AG04450 (cell line): ENCODE measurements at regions not wholly inside any gene's neighbourhood (a gene's known extent, or its start where the extent isn't known, plus 50 kb on each side); places are given as distances from the start of the nearest gene placed in this dataset.

ENCODE experiments used
- CTCF ChIA-PET: fragments of 300-600, 350-600 bp; formaldehyde crosslinking; extraction: SDS; loops from one replicate; lab custom pipeline; 2022; ENCODE audit warnings: antibody characterized with exemption, inconsistent platforms; lab: Charles Lee
- POLR2A ChIA-PET: fragments of 350-600 bp; formaldehyde crosslinking; extraction: SDS; loops from one replicate; lab custom pipeline; 2021; ENCODE audit warnings: antibody characterized with exemption, inconsistent platforms; lab: Yijun Ruan, JAX
- DNase-seq: peaks from one replicate; pipeline ENCODE4 v3.0.0-alpha.2; 2011; ENCODE audit warnings: low read depth, low spot score
- H3K27ac ChIP-seq: one replicate; pipeline ENCODE4 v1.5.1; 2012; ENCODE audit warnings: low read depth, low read length, control low read depth
- H3K27me3 ChIP-seq: one replicate; pipeline ENCODE4 v1.6.0; 2012; ENCODE audit warnings: low read length; ENCODE audit not compliant: control insufficient read depth, insufficient read depth
- H3K4me3 ChIP-seq: 2 replicates; pipeline ENCODE4 v1.5.1; 2011; ENCODE audit warnings: mild to moderate bottlenecking, low read depth, low read length, control low read depth
- H3K9me3 ChIP-seq: 2 replicates; pipeline ENCODE4 v1.5.1; 2012; ENCODE audit warnings: low read length; ENCODE audit not compliant: control insufficient read depth, insufficient read depth
- TF ChIP-seq, protein P1 (sequence below): IDR thresholded peaks from 2 replicates; pipeline ENCODE4 v1.5.1; 2011; ENCODE audit warnings: low read depth, low read length, control low read depth, inconsistent platforms

DNA sequence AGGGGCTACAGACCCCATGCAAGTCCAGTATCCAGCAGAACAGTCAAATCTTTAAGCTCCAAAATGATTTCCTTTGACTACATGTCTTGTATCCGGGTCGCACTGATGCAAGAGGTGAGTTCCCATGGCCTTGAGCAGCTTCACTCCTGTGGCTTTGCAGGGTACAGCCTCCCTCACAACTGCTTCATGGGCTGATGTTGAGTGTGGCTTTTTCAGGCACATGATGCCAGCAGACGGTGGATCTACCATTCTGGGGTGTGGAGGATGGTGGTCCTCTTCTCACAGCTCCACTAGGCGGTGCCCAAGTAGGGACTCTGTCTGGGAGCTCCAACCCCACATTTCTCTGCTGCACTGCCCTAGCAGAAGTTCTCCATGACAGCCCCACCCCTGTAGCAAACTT, 208.4 kb downstream of the INSIG2 start:
- no peak for DNase-seq
- ChIA-PET POLR2A (no interaction called here), CTCF (no interaction called here)
- Histone ChIP-seq H3K27me3 (peaks cover 3% of the 10 kb centered on the region), H3K27ac (no peak overlapping the region), H3K4me3 (no peak overlapping the region), H3K9me3 (no peaks in the 10 kb centered on the region)
- TF ChIP-seq, protein P1, sequence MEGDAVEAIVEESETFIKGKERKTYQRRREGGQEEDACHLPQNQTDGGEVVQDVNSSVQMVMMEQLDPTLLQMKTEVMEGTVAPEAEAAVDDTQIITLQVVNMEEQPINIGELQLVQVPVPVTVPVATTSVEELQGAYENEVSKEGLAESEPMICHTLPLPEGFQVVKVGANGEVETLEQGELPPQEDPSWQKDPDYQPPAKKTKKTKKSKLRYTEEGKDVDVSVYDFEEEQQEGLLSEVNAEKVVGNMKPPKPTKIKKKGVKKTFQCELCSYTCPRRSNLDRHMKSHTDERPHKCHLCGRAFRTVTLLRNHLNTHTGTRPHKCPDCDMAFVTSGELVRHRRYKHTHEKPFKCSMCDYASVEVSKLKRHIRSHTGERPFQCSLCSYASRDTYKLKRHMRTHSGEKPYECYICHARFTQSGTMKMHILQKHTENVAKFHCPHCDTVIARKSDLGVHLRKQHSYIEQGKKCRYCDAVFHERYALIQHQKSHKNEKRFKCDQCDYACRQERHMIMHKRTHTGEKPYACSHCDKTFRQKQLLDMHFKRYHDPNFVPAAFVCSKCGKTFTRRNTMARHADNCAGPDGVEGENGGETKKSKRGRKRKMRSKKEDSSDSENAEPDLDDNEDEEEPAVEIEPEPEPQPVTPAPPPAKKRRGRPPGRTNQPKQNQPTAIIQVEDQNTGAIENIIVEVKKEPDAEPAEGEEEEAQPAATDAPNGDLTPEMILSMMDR: no peak

DNA sequence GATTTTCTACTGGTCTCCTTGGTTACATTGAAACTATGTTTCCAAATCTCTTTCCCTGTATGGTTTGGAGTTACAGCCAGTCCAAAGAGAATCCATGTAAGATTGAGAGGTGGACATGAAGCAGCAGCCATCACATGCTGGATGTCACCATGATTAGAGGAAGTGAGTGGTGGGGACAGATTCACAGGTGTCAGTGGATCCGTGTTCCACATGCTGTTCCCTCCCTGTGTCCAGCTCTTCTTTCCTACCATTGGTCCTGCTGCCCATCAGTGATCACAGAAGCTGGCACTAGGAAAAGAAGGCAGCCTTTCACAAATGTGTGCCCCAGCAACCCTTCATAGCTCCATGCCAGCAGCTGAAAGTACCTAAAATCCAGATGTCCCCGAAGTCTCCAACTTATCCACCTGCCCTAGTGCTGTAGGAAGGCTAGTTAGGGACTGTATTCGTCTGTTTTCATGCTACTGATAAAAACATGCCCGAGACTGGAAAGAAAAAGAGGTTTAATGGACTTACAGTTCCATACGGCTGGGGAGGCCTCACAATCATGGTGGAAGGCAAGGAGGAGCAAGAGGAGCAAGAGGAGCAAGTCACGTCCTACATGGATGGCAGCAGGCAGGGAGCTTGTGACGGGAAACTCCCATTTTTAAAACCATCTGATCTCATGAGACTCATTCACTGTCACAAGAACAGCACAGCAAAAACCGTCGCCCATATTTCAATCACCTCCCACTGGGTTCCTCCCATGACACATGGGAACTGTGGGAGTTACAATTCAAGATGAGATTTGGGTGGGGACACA, 207.5 kb downstream of the INSIG2 start:
- Histone ChIP-seq H3K27ac (no peak overlapping the region), H3K9me3 (no peaks in the 10 kb centered on the region), H3K27me3 (peaks cover 3% of the 10 kb centered on the region), H3K4me3 (no peak overlapping the region)
- DNase-seq: no peak
- CTCF ChIA-PET: no interaction called here
- POLR2A ChIA-PET: no interaction called here
- TF ChIP-seq, protein P1: no peak

DNA sequence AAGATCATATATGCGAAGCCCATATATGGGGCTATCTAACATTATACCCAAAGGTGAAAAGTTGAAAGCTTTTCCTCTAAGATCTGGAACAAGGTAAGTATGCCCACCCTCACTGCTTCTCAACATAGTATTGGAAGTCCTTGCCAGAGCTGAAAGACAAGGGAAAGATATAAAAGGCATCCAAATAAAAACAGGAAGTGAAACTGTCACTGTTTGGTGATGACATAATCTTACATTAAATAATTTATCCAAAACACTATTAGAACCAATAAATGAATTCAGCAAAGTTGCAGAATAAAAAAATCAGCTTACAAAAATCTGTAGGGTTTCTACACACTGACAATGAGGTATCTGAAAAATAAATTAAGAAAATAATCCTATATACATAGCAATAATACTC, 205.8 kb downstream of the INSIG2 start:
- ChIA-PET CTCF (no interaction called here), POLR2A (no interaction called here)
- TF ChIP-seq, protein P1: no peak
- peaks cover 3% of the 10 kb centered on the region for H3K27me3 ChIP-seq
- no peak overlapping the region for H3K27ac ChIP-seq
- DNase-seq: no peak
- no peaks in the 10 kb centered on the region for H3K9me3 ChIP-seq
- no peak overlapping the region for H3K4me3 ChIP-seq

DNA sequence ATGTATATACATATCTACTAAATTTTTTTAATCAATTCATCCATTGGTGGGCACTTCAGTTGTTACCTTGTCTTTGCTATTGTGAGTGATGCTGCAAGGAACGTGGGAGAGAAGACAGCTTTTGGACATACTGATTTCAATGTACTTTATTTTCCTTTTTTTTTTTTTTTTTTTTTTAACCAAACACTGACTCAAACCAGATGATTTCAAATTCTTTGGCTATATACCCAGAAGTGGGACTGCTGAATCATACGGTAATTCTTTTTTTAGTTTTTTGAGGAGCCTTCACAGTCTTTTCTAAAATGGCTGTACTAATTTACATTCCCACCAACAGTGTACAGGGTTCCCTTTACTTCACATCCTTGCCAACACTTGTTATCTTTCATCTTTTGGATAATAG, 204.7 kb downstream of the INSIG2 start:
- POLR2A ChIA-PET: no interaction called here
- CTCF ChIA-PET: interaction anchor here (0.6 kb wide), 1 partner anchor 1012 kb away, joined by 5 read pairs; no protein-coding TSS in a partner anchor
- no peak for DNase-seq

DNA sequence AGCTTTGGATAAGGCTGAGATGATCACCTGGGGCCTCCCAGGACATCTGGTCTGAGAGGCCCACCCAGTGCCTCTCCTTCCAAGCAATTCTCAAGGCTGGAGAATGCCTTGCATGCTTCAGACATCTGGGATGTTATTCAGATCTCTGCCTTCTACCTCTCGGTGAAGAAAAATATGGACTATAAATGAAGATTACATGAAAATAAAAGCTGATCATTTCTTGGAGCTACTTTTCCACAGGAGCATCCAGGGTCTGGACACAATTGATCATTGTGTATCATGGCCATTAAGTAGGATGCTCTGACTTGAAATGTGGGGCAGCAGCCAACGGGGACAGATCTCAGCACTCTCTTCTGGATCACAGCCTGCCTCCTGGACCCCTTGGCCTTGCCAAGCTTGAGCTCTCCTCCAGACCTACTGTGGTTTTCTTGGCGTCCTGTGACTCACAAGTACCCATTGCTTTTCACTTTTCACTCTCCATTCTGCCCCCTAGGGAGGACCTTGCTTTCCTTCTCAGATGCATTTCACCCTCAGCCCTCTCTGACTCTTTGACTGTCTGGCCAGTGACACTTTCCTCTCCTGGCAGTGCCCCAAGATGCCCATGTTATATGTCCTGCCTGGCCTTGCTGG, 203.1 kb downstream of the INSIG2 start:
- Histone ChIP-seq H3K27me3 (peaks cover 3% of the 10 kb centered on the region), H3K27ac (no peak overlapping the region), H3K4me3 (no peak overlapping the region), H3K9me3 (no peaks in the 10 kb centered on the region)
- CTCF ChIA-PET: no interaction called here
- TF ChIP-seq, protein P1: no peak
- POLR2A ChIA-PET: no interaction called here
- no peak for DNase-seq

More for the DNA sequence above, 204.7 kb downstream of the INSIG2 start:
- no peaks in the 10 kb centered on the region for H3K9me3 ChIP-seq
- H3K27me3 ChIP-seq: peaks cover 3% of the 10 kb centered on the region
- no peak overlapping the region for H3K27ac ChIP-seq
- TF ChIP-seq, protein P1: no peak
- no peak overlapping the region for H3K4me3 ChIP-seq
